HG02763 (cell line): ENCODE measurements at regions not wholly inside any gene's neighbourhood (a gene's known extent, or its start where the extent isn't known, plus 50 kb on each side); places are given as distances from the start of the nearest gene placed in this dataset.
"Not testable (repeated sequence)": the region's sequence is repeated elsewhere in the genome, so short reads cannot be mapped to it uniquely, and the experiment has no call there.

Source experiments
- ATAC-seq: cut with Tn5 transposase; IDR thresholded peaks from one replicate; pipeline ENCODE4 v1.9.1; 2021; ENCODE audit warnings: mild to moderate bottlenecking, moderate library complexity; ENCODE audit not compliant: unreplicated experiment

DNA sequence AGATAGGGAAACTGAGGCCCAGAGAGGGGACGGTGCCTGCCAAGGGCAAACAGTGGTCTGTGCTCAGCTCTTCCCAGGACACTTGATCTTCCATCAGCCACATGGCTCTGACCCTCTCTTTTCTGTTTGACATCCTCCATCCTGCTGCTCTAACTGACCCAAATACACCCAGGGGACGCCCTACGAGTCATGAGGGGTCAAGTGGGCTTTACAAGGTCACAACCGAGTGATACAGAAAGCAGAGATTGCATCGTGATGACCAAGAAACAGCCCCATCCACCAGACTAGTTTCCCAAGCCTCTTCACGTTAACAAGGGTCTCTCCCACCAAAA lies 131.2 kb upstream of the UNC5B start:
- ATAC-seq: no peak

- ATAC-seq: no peak
Observed at GRCh38 chr10:71081912-71082311, 130.5 kb upstream of the UNC5B start.

DNA sequence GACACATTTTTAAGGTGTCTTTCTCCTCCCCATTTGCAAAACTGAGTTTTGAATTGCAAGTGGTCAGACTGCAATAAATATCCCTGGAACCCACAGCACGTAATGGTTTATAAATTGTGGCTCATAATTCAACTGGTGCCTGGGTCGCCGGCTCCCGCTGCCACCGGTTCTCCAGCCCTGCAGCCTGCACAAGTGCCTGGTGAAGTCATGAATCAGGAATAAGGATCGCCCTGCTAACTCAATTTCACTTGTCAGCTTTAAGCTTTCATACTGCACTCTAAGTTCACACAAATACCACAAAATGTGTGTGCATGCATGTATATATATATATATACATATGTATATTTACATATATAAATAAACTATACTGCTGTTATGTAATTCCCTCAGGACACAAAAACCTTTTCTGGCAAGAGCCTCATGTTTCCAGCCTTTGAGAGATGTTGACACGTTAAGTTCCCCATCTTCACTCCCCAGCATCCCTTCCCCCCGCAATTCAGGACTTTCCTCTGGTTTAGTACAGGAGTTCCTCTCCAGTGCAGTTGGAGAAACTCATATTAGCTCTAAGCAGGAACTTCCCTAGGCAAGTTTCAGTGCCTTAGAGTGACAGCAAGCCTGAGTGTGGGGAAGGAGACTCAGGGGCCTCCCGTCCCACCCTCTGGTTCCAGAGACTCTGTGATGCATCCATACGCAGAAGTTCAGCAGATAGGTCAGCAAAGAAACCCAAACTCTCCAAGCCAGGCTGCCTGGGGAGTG lies 129.2 kb upstream of the UNC5B start:
- ATAC-seq: no peak

- no peak for ATAC-seq
Observed at GRCh38 chr10:71083716-71083975, 128.7 kb upstream of the UNC5B start.

DNA sequence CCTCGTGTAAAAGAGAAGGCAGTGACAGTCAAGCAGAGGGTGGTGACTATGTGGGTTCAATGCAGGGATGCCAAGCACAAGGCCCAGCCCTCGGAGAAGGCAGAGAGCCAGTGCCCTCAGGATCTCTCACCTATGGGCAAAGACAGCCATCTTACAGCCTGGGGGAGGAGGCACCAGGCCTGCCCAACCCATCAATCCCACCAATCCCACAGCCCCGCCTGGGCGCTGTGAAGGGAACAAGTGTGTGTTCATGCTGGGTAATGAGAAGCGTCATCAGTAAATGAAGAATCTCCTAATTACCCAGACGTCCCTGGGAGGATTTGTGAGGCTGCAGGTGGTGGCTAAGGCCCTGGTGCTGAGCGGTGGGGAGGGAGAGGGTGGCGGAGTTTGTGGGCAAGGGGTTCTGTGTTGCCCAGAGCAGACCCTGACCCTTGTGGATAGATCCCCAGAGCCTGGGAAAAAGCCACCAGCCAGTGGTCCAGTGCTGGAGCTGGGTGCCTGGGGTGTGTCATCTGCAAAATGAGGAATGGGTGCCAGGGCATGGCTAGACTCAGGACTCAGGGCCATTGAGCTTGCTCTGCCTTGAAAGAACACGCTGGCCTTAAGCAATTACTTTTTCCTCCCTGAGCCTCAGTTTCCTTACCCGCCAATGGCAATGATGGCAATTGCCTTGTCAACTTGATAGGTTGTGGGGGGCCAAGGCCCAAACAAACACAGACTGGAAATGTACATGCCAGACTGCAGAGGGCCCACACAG lies 128.1 kb upstream of the UNC5B start:
- no peak for ATAC-seq

DNA sequence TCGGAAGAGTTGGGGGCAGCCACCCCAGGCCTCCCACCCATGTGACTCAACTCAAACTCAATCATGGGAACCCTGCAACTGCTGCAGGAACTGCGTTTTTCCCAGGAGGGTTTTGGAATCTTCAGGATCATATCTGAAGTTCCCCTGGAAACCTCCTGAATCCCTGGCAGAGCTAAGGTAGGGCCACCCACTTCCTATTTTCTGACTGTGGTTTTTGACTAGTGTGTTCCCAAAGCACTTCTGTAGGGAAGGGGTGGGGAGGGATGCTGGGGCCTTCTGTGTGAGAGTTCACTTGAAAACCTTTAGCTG lies 127.6 kb upstream of the UNC5B start:
- no peak for ATAC-seq

DNA sequence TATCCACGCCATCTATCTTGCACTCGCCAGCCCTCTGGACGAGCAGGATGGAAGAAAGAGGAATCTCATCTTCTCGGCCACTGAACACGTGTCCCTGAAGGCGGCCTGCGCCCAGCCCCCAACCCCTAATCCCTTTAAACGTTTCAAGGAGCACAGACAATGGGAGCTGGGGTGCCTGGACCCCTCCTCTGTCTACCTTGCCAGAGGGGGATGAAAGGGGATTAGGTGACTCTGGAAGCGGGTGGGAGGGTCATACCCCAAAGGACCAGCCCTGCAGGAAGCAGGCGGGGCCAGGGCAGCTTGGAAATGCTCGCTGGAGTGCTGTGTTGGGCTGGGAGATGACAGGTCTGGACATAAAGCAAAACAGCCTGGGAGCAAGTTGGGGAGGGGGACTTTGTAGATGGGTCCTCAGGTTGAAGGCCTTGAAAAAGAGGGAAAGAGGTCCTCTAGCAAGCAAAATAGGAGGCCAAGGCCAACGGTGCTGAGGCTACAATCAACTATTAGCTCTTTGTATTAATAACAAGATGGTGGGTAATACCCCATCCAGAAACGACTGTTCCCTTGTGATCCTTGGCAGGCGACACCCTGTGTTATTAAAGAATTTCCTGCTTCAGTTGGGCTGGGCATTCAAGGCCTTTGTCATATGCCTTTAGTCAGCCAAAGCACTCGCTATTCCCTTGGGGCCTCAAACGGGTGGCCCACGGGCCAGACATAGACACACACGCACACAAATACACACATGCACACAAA lies 126.5 kb upstream of the UNC5B start:
- no peak for ATAC-seq

GRCh38 chr10:71086439-71087080 lies 125.8 kb upstream of the UNC5B start:
- no peak for ATAC-seq

DNA sequence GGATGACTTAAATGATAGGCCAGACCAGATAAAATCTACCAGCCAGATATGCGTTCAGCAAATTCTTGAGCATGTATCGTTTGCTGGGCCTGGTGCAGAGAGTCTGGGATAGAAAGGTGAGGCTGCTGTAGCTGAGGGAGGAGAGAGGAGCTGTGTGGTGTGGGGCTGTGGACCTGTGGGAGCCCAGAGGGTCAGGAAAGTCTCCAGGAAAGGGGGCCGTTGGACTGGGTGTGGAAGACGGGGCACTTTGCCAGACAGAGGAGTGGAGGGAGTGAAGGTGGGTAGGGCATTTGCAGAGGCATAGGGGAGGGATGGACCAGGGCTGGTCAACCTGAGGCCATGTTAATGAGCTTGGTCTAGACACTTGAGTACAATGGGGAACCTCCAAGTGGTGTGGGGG lies 124.7 kb upstream of the UNC5B start:
- no peak for ATAC-seq

GRCh38 chr10:71088054-71088453 lies 124.3 kb upstream of the UNC5B start:
- ATAC-seq: no peak

DNA sequence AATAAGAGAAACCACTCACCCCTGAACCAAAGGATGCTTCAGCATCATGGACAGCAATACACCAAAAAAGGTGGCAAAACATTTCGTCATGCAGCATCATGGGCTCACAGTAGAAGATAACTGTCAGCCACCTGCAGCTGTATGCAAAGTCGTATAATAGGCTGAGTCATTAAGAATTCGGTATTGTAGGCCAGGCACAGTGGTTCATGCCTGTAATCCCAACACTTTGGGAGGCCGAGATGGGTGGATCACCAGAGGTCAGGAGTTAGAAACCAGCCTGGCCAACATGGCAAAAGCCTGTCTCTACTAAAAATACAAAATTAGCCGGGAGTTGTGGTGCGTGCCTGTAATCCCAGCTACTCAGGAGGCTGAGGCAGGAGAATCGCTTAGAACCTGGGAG lies 123.8 kb upstream of the UNC5B start:
- ATAC-seq: not testable (repeated sequence)

DNA sequence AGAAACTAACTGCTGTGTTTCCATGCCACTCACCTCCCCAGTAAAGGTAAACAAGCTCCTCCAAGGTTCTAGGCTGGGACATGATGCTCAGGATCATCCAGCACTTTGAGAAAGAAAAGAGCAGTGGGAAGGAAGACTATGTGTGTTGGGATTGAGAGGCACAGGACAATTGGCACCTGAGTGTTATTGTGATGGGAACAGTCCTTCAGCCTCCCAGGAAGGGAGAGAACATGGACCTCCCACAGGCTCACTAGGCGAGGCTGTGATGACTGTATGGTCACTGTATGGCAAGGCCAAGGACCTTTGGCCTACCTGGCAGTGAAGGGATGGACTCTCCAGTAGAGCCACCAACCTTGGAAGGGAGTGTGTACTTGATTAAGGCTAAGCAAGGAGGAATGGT lies 123.2 kb upstream of the UNC5B start:
- ATAC-seq: no peak

GRCh38 chr10:71090330-71090729 lies 122.0 kb upstream of the UNC5B start:
- no peak for ATAC-seq

DNA sequence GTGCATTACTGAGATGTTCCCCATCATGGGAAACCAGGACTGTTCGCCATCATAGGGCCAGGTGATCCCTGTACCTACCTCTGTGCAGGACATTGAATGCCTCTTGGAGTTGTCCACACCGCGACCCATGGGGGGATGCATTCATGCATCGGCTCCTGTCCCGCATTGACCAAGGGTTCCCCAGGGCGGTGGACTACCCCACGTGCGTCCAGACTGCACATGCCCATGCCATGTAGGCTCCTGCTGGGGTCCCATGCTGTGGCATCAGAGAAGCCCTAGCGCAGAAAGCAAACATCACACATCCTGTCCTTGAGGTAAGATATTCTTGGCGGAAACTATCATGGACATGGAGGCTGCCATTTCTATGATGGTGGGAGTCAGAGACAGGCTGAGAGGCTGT lies 121.6 kb upstream of the UNC5B start:
- no peak for ATAC-seq

GRCh38 chr10:71092812-71093401 lies 119.5 kb upstream of the UNC5B start:
- ATAC-seq: no peak

GRCh38 chr10:71093531-71093930 lies 118.8 kb upstream of the UNC5B start:
- no peak for ATAC-seq

DNA sequence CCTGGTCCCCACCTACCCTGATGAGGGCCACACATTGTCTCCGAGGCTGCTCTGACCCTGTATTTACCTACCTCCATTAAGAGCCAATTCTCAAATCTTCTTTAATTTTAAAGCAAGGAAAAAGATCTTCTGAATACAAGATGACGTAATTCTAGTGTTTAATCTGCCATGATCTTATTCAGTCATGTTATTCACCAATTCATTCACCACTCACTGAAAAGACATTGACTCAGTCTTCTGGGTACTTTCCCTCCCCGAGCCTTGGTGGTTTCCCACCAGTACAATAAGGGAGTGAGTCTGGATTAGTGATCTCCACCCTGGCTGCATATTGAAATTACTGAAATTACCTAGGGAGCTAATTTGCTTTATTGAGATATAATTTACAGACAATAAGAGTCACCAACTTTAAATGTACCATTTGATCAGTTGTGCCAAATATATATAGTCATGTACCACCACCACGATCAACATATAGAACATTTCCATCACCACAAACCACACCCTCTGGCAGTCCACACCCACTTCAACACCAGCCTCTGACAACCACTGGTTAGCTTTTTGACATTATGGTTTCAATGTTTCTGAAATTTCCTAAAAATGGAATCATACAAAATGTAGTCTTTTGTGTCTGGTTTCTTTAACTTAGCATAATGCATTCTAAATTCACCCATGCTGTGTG lies 117.5 kb upstream of the UNC5B start:
- ATAC-seq: no peak

- no peak for ATAC-seq
Observed at GRCh38 chr10:71099731-71100361, 112.5 kb upstream of the UNC5B start.

GRCh38 chr10:71103961-71104360 lies 108.4 kb upstream of the UNC5B start:
- ATAC-seq: no peak

DNA sequence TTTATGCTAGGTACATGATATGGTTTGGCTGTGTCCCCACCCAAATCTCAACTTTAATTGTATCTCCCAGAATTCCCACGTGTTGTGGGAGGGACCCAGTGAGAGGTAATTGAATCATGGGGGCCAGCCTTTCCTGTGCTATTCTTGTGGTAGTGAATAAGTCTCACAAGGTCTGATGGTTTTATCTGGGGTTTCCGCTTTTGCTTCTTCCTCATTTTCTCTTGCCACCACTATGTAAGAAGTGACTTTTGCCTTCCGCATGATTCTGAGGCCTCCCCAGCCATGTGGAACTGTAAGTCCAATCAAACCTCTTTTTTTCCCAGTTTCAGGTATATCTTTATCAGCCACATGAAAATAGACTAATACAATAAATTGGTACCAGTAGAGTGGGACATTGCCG lies 106.2 kb upstream of the UNC5B start:
- ATAC-seq: not testable (repeated sequence)
